Lung (tissue), 11 donors: ENCODE measurements at regions not wholly inside any gene's neighbourhood (a gene's known extent, or its start where the extent isn't known, plus 50 kb on each side); places are given as distances from the start of the nearest gene placed in this dataset.

Experiments used
- ATAC-seq: fragments of 200-7000 bp; cut with Tn5 transposase; one replicate; pipeline ENCODE4 v1.9.1; 2020; ENCODE audit warnings: moderate number of reproducible peaks; ENCODE audit not compliant: insufficient read depth, low FRiP score
- DNase-seq, 3 donors: peaks; one replicate each; pipeline ENCODE4 v3.0.0-alpha.2; 2013 to 2017
- H3K27ac ChIP-seq, 2 donors: one replicate each; pipeline ENCODE4 v1.5.1; 2013; ENCODE audit warnings: mild to moderate bottlenecking in 2 of 2, moderate library complexity in 2 of 2, control low read depth in 1 of 2, inconsistent platforms in 1 of 2, low read depth in 1 of 2, low read length in 1 of 2
- H3K27me3 ChIP-seq, 3 donors: one replicate each; pipeline ENCODE4 v1.5.1; 2013; ENCODE audit warnings: low read length in 2 of 3; ENCODE audit not compliant: control insufficient read depth in 3 of 3, insufficient read depth in 3 of 3
- H3K36me3 ChIP-seq, 4 donors: one replicate each; pipeline ENCODE4 v1.5.1; 2013; ENCODE audit warnings: low read length in 4 of 4, mild to moderate bottlenecking in 1 of 4, moderate library complexity in 1 of 4; ENCODE audit not compliant: control insufficient read depth in 4 of 4, insufficient read depth in 4 of 4
- H3K4me1 ChIP-seq, 5 donors: one replicate each; pipeline ENCODE4 v1.5.1; 2013; ENCODE audit warnings: low read length in 5 of 5, mild to moderate bottlenecking in 2 of 5, moderate library complexity in 1 of 5; ENCODE audit not compliant: control insufficient read depth in 5 of 5, insufficient read depth in 5 of 5
- H3K4me3 ChIP-seq: one replicate; pipeline ENCODE4 v1.5.1; 2013; ENCODE audit warnings: mild to moderate bottlenecking, control low read depth, moderate library complexity
- H3K9ac ChIP-seq, 2 donors: one replicate each; pipeline ENCODE4 v1.5.1; 2013; ENCODE audit warnings: low read length in 2 of 2, control low read depth in 1 of 2; ENCODE audit not compliant: insufficient read depth in 1 of 2
- H3K9me3 ChIP-seq, 4 donors: one replicate each; pipeline ENCODE4 v1.5.1; 2013; ENCODE audit warnings: low read length in 3 of 4, mild to moderate bottlenecking in 1 of 4, moderate library complexity in 1 of 4; ENCODE audit not compliant: control insufficient read depth in 4 of 4, insufficient read depth in 3 of 4
- CTCF ChIP-seq: IDR thresholded peaks from 2 replicates; pipeline ENCODE4 v1.5.1; 2012; ENCODE audit warnings: mild to moderate bottlenecking; ENCODE audit errors: control extremely low read depth, extremely low read depth
- WGBS, 2 donors: extraction: QIAGEN DNeasy Blood & Tissue Kit; methylation state at CpG; one replicate each; pipeline ENCODE4 v1.1.7; 2013; 5-methylcytosine and 5-hydroxymethylcytosine counted together
- donor health status: control.
- donor health status: control.
- donor health status: Bipolar disorder and iron deficiency.
- donor health status: healthy.
- donor health status: DM: yes; HTN: yes; CAD: no.

GRCh38 chr17:77640916-77641605, 317.4 kb upstream of the TNRC6C start:
- Histone ChIP-seq H3K9me3 (peaks cover 0 to 7% (median 0%) of the 10 kb centered on the region in 4 donors), H3K9ac (no peak overlapping the region), H3K36me3 (no peaks in the 10 kb centered on the region), H3K4me1 (peaks cover 0 to 7% (median 0%) of the 10 kb centered on the region in 5 donors), H3K27ac (no peak overlapping the region), H3K4me3 (no peak overlapping the region), H3K27me3 (peaks cover 0 to 29% (median 9%) of the 10 kb centered on the region in 3 donors)
- WGBS, 2 donors: 87 to 91% methylated on average over 8 of the region's 8 CpGs
- no peak for TF ChIP-seq CTCF
- DNase-seq (no peak), ATAC-seq (no peak)

- DNase-seq (no peak), ATAC-seq (no peak)
- H3K9me3 ChIP-seq: peaks cover 0 to 6% (median 0%) of the 10 kb centered on the region in 4 donors
- H3K27ac ChIP-seq: no peak overlapping the region
- H3K27me3 ChIP-seq: peaks cover 0 to 29% (median 9%) of the 10 kb centered on the region in 3 donors
- H3K4me1 ChIP-seq: peaks cover 0 to 8% (median 0%) of the 10 kb centered on the region in 5 donors
- TF ChIP-seq CTCF: no peak
- no peak overlapping the region for H3K9ac ChIP-seq
- no peaks in the 10 kb centered on the region for H3K36me3 ChIP-seq
- H3K4me3 ChIP-seq: no peak overlapping the region
- 86% methylated on average over 4 of the region's 4 CpGs for WGBS, 2 donors
Measured at GRCh38 chr17:77641718-77642117, 316.8 kb upstream of the TNRC6C start.

DNA sequence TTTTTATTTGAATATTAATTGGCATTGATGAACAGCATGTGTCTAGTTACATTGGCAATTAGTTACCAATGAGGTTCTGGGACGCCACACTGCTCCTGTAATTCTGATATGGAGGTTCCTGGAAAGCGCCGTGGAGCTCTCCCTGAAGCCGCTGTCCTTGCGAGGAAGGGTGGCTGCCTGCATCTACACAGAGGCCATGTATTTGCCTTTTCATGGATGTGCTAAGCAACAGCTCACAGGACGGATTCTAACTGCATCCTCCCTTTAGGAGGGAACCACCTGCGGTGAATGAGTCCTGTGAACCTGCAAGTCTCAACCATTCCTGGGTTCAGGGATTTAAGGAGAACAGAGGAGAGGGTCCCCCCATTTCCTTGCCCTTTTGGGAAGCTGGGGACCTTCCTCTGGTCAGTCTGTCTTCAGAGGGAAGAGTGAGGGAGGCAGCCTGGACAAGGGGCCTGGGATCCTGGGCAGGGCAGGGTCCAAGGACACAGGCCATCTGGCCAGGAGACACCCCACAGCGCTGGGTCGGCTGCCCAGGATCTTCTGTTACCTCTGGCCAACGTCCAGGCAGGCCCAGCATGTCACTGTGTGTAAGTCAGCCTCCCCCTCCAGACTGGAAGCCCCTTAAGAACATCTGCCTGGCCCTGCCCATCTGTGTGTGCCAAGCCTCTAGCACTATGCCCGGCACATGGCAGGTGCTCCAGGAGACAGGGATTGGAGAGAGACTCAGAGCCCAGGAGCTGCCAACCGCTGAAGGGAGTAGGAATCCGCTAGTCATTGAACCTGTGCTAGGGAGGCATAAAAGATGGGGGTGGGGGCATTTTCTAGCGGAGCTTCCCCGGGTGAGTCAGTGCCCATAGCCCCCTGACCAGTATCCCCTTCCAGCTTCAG, 314.1 kb upstream of the TNRC6C start:
- Histone ChIP-seq H3K9ac (no peak overlapping the region), H3K9me3 (peaks cover 0 to 14% (median 0%) of the 10 kb centered on the region in 4 donors), H3K27ac (no peak overlapping the region), H3K36me3 (no peaks in the 10 kb centered on the region), H3K4me1 (peaks cover 0 to 8% (median 0%) of the 10 kb centered on the region in 5 donors), H3K27me3 (peaks cover 0 to 16% (median 0%) of the 10 kb centered on the region in 3 donors), H3K4me3 (no peak overlapping the region)
- DNase-seq (no peak), ATAC-seq (no peak)
- WGBS, 2 donors: 76 to 85% methylated on average over 14 to 15 of the region's 15 CpGs
- no peak for TF ChIP-seq CTCF
